NOMO-1 treated with DMSO at 0.1 percent for 48 hours (cell line): ENCODE measurements at regions not wholly inside any gene's neighbourhood (a gene's known extent, or its start where the extent isn't known, plus 50 kb on each side); places are given as distances from the start of the nearest gene placed in this dataset.

ENCODE experiments used
- DNase-seq: peaks from one replicate; lab custom pipeline; 2025; ENCODE audit not compliant: unreplicated experiment; lab: John Stamatoyannopoulos, UW

DNA sequence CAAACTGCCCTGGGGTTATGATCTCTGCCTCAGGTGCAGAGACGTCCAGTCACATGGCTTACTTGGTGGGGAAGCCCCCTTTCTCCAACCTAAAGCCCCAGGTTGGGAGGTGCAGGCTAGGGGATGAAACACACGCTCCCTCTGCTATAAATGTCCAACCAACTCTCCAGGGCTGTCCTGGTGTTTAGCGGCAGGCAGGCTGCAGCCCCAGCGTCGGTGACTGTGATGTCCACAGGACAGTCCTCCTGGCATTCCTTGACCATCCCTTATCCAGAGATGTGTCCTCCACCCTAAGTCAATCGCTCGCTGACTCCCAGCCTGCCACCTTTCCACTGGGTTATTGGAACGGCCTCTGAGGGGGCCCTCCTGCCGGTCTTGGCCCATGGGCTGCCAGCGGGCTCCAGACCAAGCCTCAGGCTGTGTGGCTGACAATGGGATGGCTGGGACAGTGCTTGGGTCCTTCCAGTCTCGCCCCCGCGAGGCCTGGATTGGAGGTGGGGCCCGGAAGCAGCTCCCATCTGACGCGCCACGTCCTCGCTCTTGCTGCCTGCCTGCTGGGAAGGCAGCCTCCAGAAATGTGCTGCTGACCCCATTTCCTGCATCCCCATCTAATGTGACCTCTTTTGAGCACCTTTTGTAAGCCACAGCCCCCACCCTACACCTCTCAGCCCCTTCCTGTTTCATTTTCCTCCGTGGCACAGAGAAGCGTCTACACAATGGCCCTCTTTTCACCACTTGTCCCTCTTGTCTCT is 60.8 kb upstream of the ADRA2C start:
- no peak for DNase-seq

DNA sequence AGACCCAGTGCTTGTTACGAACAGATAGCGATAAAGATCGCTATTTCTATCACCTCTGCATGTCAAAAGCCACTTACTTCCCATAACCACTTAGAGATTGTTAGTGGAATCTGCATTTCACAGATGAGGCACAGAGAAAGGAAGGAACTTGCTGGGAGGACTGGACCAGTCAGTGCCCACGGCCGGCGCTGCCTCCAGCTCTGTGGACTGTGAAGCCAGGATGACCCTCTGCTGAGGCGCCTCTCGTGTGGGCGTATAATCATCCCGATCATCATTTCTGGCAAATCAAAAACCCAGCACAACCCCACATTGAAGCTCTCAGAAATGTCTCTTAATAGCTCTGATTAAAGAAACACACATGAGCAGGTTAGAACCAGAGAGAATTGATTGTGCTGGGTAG is 61.5 kb upstream of the ADRA2C start:
- DNase-seq = no peak

DNA sequence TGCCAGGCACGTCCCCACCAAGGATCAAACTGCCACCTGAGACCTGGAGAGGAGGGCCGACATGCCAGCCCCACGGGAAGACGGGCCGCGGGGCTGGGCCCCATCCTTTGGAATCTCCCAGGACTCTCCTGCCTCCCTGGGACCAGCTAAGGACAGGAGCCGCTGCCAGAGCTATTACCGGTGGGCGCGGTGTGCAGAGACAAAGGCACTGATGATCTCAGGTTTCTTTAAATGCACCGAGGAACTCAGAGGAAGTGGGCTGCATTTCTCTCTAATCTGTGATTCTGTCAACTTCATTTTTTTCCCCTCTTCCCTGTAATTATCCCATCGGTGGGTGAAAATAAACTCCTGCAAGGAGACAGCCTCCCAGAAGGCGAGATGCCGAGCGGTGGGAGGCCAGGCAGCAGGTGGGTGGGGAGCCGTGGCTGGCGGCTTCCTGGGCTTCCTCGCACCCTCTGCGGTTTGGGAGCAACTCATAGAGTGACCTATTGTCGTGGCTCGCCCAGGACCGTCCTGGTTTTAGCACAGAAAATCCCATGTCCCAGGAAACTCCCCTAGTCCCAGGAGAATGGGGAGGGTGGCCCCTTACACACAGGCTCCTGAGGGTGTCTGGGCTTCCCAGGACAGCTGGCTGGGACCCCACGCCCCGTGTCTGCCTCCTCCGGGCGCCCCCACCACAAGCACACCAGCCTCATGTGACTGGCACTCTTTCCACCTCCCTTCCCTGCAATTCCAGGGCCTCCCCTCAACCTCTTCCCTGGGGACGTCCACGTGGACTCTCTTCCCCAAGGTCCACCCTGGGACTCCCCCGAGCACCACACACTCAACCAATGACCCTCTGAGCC is 62.3 kb upstream of the ADRA2C start:
- no peak for DNase-seq

DNA sequence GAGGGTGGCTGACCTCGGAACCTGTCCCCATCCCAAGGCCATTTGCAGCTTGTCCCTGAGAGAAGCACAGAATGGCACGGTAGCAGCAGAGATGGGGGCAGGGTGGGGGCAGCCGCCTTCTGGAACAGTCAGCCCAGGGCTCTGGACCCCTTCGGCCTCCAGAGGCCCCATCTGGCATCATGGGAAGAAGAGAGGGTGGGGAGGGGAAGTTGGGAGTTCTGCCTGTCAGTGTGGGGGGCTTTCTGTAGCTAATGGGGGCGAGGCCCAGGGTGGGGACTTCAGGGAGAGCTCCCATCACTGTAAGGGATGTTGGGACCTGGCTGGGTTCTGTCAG is 62.9 kb upstream of the ADRA2C start:
- no peak for DNase-seq

GRCh38 chr4:3702561-3703221 is 63.5 kb upstream of the ADRA2C start:
- no peak for DNase-seq

DNA sequence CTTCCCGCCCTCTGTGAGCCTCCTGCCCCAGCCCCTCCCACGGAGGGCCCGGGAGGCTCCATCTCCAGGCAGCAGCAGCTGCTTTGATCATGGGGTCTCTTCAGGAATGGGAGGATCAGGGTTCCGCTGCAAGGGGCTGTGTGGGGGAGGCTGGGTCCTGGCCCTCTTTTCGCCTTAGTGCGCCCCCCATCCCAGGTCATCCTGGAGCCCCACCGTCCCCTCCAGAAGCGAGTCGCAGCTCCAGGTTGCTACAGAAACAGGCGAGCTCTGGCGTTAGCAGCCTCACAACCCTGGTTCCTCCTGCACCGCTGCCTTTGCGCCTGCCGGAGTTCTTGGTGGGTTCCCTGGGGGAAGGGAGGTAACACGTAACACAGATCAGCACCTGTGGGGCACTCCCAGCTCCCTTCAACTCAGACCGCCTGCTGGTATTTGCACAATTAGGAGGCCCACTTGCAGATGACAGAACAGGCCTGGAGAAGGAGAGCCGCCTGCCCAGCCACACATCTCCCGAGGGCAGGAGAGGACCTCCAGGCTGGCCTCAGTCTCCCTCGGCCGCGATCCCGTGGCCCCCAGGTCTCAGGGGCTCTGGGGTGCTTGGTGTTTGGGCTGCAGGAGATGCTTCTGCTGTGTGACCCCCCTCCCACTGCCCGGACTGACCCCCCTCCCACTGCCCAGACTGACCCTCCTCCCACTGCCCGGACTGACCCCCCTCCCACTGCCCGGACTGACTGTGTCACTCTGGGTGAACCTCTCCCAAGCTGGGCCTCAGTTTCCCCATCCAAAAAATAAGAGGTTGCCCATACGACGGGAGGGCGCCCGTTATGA is 64.2 kb upstream of the ADRA2C start:
- DNase-seq = no peak

GRCh38 chr4:3701271-3701734 is 64.9 kb upstream of the ADRA2C start:
- no peak for DNase-seq

GRCh38 chr4:3700736-3701135 is 65.4 kb upstream of the ADRA2C start:
- no peak for DNase-seq

DNA sequence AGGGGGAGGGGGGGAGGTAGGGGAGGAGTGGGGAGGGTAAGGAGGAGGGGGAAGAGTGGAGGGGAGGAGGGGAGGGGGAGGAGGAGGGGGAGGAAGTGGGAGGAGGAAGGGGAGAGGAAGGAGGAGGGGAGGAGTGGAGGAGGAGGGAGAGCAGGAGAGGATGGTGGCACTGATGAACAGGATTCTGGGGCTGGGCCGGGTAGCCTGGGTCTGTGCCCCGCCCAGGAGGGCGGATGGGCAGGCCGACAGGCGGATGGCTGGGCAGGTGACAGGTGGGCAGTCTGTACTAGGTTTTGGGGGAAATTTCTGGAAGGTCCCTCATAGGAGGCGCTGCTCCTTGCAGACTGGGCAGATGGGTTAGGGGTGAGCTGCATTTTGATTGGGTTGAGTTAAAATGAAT is 66.0 kb upstream of the ADRA2C start:
- DNase-seq = no peak

GRCh38 chr4:3699678-3700077 is 66.5 kb upstream of the ADRA2C start:
- no peak for DNase-seq

GRCh38 chr4:3699261-3699660 is 66.9 kb upstream of the ADRA2C start:
- no peak for DNase-seq

GRCh38 chr4:3697033-3697432 is 69.2 kb upstream of the ADRA2C start:
- no peak for DNase-seq

- no peak for DNase-seq
Observed at GRCh38 chr4:3690551-3691152, 75.5 kb upstream of the ADRA2C start.

- no peak for DNase-seq
Observed at GRCh38 chr4:3689576-3690550, 76.3 kb upstream of the ADRA2C start.

DNA sequence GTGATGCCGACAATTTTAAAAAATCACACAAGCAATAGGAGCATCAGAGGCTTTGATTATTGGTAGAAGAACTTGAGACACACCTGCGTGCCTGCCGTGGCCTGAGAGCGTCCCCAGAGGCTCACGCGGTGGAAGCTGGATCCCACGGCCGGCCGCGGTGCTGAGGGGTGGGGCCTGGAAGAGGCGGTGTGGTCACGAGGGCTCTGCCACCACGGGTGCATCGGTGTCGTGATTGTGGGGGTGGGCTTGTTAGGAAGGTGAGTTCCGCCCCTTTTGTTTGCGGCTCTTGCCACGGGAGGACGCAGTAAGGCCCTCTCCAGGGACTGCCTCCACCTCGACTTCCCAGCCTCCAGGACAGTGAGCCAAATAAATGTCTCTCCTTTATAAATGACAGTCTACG is 77.2 kb upstream of the ADRA2C start:
- no peak for DNase-seq

- DNase-seq = no peak
Observed at GRCh38 chr4:3688018-3688998, 77.9 kb upstream of the ADRA2C start.

GRCh38 chr4:3687538-3687937 is 78.6 kb upstream of the ADRA2C start:
- DNase-seq = no peak

GRCh38 chr4:3686753-3687152 is 79.4 kb upstream of the ADRA2C start:
- no peak for DNase-seq
